ENCODE measurements at regions not wholly inside any gene's neighbourhood (a gene's known extent, or its start where the extent isn't known, plus 50 kb on each side); places are given as distances from the start of the nearest gene placed in this dataset.

DNA sequence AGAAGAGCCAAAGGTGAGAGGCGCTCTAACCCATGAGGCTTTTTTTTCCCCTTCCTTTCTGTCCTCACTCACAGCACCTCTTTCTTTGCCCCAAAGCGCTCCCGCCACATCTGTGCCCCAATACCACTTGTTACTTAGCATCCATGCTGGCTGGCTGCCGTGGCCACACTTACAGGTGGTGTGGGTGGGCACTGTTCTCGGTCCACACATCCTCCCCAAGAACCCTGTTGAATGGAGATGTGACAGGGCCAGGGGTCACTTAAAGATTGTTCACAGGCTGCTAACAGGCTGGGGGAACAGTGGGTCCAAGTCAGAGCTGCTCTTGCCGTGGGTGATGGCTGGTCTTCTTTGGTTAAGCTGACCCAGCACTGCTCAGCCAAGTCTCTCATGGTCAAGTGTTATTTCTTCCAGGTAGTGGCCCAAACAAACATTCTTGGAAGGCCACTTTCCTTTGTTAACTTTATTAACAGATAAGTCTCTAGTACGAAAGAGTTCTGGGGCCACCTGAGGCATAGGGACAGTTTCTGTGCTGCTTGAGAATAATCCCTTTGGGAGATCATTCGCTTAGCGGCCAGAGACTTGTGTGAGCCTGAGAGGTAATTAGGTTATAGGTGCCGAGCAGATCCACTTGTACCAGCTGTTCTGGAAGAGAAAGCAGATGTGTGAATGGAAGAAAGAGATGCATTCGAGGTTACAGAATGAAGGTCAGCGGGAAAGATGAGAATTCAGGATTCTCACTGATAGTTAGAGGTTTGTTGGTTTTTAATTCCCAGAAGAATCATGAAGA, 62.6 kb upstream of the IRF2BP2 start:
- no peak for DNase-seq (ENCODE audit: low spot score)

DNA sequence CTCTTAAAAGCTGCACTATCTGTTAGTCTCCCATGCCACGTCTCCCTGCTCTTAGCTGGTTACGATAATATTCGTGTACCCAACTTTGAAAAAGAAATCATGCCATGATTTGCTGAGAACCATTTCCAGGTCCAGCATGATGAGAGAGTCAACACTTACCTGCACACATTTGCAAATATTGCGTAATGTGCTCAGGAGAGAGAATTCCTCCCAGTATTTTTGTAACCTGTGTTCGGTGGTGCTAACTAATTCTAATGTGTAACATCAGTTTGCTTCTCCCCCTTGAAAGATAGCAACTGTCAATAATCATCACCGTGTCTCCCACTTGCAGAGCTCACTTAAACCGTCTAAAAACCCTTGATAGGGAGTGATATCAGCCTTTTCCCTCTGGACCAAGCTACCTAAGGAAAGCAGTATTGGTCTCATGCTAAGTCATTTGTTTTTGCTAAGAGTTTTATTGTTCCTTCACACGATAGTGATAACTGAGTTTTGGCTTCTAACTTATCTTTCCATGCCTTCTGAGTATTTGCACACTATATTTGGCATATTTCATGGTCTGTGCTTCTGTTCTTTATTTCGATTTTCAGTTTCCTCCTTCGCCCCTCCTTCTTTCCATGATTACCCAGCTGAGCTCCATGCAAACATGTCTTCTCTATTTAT, 61.1 kb upstream of the IRF2BP2 start:
- DNase-seq (ENCODE audit: low spot score), result no peak

DNA sequence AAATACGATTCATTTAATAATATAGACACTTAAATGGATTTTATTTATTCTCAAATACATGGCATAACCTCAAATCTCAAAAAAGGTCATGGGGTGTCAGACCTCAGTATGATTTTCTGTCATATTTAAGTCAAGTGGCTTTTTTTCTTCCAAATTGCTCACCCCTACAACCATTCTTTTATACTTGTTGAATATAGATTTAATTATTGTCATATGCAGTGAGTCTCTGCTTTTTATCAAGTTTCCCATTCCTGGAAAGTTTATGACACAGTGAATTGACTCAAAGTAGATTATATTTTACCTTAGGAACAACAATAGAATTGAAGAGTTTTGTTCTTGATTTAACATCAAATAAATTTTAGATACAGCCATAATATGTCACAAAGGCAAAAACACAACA, 59.5 kb upstream of the IRF2BP2 start:
- DNase-seq (ENCODE audit: low spot score), result no peak

DNA sequence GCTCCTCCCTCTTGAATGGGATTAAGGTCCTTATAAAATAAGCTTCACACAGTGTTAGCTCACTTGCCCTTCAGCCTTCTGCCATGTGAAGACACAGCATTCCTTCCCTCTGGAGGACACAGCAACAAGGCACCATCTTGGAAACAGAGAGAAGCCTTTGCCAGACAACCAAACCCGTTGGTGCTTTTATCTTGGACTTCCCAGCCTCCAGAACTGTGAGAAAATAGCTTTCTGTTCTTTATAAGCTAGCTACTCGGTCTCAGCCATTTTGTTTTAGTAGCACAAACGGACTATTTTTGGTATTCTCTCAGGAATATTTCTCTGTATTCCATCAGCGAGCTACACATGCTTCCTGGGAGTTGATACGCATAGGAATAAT, 58.6 kb upstream of the IRF2BP2 start:
- DNase-seq (ENCODE audit: low spot score), result no peak

DNA sequence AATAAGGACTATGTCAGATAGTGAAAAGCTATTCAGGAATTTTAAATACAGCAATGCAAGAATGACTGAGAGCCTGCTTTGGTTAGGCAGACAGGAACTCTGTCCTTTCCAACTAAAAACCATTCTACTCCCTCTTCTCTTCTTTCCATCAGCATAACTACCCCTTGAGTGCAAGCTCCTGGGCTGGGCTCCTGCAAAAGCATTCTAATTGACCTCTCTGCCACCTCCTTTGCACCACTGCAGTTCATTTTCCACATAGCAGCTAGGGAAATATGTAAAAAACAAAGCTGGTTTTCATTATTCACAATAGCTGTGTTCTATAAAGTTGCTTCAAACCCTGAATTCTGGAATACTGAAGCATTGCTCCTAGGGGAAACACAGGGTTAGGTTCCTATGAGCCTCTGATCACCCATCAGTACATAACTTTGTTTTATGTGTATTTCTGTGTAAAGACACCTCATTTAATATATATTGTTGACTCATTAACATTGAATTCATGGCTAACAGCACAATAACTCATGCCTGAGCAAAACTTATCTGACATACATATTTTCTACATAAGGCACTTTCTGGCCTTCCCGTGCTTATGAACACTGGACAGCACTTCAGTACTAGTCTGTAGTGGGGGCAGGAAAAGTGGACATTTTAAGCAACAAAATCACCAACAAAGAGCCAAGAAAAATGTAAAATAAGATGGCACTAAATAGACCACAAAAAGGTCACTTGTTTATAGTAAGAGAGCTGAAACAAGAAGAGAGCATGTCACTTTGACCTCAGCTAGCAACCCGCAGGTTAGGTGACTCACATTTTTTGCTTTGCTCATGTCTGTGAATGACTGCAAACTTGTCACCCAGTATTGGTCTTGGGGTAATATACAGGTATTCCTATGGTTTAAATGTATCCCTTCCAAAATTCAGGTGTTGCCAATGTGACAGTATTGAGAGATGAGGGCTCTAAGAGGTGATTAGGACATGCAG, 57.9 kb upstream of the IRF2BP2 start:
- DNase-seq (ENCODE audit: low spot score), result no peak

DNA sequence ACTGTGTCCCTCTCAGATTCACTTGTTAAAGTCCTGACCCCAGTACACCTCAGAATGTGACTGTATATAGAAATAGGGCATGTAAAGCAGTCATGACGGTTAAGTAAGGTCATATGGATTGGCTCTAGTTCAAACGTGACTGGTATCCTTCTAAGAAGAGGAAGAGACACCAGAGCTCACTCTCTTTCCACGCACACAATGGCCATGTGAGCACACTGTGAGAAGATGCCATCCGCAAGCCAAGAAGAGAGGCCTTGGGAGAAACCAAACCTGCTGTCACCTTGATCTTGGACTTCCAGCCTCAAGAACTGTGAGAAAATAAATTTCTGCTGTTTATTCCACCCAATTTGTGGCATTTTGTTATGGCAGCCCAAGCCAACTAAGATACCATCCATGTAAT, 56.8 kb upstream of the IRF2BP2 start:
- DNase-seq (ENCODE audit: low spot score), result no peak

DNA sequence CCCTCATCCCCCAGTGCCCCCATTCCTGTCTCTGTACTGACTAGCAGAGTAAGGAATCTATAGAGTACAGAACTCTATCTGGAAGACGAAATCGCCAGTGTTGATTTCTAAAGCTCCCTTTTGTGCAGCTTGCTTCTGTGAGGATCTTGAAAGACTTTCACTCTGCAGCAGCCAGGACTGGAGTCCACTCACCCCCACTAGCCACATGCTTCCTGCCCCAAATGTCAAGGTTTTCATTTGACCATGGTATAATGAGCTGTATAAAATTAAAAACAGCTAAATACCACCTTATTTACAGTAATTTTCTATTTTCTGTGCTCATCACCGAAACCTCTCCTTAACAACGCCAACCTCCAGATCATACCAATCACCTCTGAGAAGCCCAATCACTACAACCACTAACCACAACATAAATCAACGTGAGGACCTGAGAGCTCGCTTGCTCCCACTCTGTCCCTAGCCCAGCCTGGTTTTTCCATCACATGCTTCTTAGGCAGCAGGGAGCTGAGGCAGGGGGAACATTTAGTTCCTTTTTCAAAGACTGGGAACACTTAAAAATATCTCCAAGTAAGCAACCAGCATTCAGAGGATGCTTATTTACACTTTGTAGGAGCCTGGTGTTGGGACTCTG, 56.1 kb upstream of the IRF2BP2 start:
- DNase-seq (ENCODE audit: low spot score), result no peak

DNA sequence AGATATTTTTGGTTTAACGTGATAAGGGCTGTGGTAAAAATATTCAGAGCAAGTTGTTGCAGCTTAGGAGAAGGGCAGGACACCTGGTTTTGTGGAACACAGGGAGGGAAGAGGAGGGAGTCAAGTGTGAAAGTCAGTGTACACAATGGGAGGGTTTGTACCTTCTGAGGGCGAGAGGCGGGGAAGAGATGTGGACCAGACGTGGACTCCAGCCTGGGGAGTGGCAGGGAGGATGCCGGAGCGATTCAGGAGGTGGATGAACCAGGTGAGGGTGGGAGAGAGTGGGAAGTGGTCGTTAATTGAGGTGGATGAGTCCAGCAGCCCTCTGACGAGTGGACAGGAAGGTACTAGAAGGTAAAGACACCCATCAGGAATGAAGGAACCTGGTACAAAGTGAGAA, 52.2 kb upstream of the IRF2BP2 start:
- DNase-seq (ENCODE audit: low spot score), result no peak

DNA sequence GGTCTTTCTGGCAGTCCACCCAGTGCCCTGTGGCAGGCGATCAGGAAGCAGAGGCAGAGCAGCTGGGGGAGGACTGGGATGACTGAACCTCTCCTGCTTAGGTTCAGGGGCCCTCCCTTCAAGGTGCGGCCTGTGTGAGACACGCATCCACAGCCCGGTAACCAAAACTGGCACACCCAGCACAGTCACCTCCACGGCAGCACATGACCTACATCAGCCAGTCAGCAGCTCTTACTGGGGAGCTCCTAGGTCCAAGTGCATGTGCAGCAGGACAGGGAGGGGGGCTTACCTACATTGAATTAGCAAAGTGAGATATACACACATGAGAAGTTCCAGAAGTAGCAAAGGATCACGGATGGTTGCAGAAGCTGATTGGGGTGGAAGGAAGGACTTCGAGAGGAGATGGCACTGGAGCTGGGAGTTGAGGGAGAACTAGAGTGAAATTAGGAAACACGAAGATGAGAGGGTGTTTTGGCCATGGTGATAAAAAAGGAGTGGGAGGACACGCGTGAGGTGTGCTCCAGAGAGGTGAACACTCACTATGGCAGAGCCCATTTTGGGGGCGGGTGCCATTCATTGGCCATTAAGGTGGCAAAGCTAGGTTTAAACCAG, 51.4 kb upstream of the IRF2BP2 start:
- DNase-seq (ENCODE audit: low spot score), result peak; percentile 60

DNA sequence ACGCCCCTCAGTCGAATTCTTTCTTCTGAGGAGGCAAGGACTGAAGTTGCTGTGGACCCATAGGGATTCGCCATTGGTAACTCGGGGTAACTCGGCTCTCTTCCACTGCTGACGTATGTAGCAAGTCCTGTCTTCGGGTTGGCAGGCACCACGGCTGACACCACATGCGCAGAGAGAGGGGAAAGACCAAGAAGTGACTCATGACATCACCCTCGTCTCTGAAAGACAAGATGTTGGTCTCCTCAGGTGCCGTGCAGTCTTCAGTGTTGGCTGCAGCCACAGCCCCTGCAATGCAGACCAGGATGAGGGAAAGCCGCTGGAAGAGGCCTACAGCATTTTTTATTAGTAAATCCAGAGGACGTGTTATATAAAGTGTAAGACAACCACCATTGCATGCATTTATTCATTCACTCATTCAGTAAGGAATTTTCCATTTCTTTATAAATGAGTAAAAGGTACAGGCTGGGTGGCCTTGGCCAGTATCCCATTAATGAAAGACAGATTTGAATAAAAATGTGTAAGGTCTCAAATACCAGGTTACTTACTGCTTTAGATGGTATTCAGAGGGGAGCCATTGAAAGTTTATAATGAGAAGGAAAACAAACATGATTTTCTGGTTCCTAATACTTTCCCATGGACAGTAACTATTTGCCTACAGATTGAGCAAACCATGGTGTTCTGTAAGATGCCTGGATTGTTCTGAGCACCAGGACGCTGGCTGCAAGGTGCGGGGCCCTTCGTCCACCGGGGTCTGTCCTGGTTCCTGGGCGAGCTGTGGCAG, 50.7 kb upstream of the IRF2BP2 start:
- DNase-seq (ENCODE audit: low spot score), result no peak

Measured in SW480 (cell line).